Glomerular visceral epithelial cell (primary cell): ENCODE measurements at regions not wholly inside any gene's neighbourhood (a gene's known extent, or its start where the extent isn't known, plus 50 kb on each side); places are given as distances from the start of the nearest gene placed in this dataset.
"Not testable (repeated sequence)": the region's sequence is repeated elsewhere in the genome, so short reads cannot be mapped to it uniquely, and the experiment has no call there.

Experiments
- DNase-seq: peaks from one replicate; pipeline ENCODE4 v3.0.0-alpha.2; 2016; ENCODE audit errors: extremely low spot score

DNA sequence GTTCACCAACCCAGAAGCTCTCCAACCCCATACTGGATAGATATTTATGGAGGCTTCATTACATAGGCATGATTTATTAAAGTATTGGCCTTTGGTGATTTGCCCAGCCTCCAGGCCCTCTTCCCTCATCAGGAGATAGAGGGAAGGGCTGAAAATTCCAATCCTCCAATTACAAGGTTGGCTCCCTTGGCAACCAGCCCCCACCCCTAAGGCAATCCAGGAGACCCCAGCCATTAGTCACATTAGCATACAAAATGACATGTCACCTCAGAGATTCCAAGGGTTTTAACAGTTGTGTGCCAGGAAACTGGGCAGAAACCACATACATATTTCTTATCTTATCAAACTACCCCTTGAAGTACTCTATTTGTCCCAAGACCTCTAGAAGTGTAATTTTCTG is 210.0 kb downstream of the HINT1 start:
- DNase-seq, result no peak

DNA sequence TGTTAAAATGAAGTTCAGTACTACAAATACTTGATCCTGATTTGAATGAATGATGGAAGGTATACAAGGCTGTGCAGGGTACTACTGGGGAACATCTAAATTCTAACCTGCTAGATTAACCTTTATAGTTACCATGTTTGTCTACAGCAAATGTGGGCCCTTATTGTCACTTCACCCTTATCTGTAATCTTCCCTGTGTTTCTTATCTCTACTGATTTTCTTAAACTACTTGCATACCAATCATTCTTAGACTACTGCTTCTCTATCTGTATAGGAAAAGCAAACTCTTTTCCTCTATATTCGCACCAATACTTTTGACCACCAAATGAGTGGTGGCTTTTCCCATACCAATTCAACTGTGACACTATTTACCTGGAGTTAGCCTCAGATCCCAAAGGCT is 210.7 kb downstream of the HINT1 start:
- no peak for DNase-seq

DNA sequence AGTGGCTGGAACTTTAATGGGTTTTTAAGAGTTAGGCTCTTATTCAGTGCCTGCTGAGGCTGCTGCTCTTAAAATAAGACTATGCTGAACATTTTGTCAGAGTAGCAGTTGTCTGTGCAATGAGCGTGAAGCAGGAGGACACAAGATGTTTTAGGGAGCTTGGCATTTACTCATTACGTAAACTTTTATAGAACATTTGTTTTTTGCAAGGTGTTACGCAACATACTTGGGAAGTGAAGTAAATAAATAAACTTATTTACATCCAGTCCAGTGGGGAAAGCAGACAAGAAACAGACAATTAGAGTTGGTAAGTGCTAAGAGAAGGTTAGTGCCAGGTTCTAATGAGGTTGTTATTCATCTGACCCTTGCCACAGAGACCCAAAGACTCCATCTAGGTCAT is 226.0 kb downstream of the HINT1 start:
- DNase-seq, result no peak

DNA sequence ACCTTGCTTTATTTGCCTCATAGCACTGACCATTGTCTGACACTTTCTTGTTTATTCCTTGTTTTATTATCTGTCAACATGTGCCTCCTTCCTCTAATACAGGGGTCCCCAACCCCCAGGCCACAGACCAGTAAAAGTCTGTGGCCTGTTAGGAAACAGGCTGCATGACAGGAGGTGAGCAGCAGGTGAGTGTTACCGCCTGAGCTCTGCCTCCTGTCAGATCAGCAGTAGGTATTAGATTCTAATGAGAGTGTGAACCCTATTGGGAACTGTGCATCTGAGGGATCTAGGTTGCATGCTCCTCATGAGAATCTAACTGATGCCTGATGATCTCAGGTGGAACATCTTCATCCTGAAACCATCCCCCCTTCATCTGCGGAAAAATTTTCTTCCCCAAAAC is 228.0 kb downstream of the HINT1 start:
- no peak for DNase-seq

DNA sequence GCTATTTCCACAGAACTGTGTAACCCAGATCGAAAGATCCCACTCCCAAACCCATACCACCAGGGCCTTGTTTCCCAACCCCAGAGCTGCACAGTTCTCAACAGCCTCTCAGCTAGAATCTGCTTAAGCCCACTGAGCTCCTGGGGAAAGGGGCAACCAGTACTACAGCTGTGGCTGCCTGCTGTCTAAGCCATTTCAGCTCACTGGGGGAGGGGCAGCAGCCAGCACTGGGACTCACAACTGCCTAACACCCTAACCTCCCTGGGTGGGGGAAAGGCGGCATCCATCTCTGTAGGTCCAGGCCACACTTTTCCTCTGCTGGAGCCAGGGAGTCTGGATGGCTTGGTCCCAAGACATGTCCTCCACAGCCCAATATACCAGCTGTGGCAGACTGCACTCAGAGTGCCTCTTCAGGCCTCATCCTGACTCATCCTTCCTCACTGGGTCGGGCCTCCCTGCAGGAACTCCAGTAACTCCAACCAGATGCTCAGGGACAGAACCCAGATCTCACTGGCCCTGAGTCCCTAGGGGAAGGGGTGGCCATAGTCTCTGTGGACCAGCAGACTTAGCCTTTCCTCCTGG is 241.4 kb downstream of the HINT1 start:
- no peak for DNase-seq

DNA sequence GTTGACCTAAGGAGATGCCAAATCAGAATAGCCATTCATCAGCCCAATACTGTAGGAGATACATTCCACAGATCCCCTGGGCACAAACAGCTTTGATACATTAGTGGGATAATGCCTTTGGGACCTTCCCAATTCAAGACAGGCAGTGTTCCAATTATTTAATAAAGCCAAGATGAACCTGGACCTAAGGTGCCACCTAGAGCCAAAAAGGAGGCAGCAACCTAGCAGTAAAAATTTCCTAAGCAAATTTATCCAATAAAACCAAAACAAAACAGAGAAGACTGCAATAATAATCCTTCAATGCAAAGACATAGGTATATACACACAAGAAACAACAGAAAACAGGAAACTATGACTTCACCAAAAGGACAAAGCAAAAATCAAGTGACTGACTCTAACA is 253.0 kb downstream of the HINT1 start:
- DNase-seq, result no peak

DNA sequence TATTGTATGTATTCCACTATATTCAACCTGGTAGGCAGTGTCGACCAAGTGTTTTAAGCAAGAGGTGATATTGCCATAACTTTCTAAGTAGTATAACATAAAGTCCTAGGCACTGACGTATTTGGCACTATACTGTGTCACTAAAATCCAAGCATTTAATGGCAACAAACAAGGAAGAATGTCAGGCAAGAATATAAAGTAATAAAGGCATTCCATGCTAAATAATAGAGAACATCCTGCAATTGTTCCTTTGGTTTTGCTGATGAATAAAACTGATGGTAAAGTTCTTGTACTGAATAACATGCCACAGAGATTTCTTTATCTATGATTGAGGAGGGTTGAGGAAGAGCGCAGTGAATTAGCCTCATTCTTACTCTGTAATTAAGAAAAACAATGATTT is 256.9 kb downstream of the HINT1 start:
- DNase-seq, result no peak

DNA sequence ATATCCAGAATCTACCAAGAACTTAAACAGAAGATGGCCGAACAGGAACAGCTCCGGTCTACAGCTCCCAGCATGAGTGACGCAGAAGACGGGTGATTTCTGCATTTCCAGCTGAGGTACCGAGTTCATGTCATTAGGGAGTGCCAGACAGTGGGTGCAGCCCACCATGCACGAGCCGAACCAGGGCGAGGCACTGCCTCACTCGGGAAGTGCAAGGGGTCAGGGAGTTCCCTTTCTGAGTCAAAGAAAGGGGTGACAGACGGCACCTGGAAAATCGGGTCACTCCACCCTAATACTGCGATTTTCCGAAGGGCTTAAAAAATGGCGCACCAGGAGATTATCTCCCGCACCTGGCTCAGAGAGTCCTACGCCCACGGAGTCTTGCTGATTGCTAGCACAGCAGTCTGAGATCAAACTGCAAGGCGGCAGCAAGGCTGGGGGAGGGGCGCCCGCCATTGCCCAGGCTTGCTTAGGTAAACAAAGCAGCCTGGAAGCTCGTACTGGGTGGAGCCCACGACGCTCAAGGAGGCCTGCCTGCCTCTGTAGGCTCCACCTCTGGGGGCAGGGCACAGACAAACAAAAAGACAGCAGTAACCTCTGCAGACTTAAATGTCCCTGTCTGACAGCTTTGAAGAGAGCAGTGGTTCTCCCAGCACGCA is 267.4 kb downstream of the HINT1 start:
- not testable (repeated sequence) for DNase-seq

DNA sequence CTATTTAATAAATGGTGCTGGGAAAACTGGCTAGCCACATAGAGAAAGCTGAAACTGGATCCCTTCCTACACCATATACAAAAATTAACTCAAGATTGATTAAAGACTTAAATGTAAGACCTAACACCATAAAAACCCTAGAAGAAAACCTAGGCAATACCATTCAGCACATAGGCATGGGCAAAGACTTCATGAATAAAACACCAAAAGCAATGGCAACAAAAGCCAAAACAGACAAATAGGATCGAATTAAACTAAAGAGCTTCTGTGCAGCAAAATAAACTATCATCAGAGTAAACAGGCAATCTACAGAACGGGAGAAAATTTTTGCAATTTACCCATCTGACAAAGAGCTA is 267.9 kb downstream of the HINT1 start:
- DNase-seq, result not testable (repeated sequence)

DNA sequence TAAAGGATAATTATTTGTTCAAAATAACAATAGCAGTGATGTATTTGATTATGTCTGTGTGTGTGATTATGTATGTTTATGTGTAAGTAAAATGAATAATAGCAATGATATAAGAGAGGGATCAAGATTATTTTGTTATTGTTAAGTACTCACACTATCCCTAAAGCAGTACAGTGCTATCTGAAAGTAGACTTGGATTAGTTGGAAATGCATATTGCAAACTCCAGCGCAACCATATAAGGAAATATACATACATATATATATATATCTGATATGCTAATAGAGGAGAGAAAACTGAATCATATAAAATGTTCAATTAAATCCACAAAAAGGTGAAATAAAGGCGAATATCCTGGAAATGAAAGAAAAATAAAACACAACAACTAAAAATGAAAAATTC is 268.4 kb downstream of the HINT1 start:
- DNase-seq, result no peak

DNA sequence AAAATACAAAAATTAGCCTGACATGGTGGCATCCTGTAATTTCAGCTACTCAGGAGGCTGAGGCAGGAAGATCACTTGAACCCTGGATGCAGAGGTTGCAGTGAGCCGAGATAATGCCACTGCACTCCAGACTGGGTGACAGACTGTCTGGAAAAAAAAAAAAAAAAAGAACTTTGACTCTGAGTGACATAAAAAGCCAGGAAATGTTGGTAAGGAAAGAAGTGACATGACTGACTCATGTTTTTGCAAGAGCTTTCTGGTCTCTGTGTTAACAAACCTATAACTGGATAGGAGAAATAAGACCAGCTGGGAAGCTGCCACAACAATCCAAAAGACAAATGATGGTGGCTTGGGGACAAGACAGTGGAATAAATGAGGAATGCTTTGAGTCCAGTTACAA is 272.1 kb downstream of the HINT1 start:
- no peak for DNase-seq

DNA sequence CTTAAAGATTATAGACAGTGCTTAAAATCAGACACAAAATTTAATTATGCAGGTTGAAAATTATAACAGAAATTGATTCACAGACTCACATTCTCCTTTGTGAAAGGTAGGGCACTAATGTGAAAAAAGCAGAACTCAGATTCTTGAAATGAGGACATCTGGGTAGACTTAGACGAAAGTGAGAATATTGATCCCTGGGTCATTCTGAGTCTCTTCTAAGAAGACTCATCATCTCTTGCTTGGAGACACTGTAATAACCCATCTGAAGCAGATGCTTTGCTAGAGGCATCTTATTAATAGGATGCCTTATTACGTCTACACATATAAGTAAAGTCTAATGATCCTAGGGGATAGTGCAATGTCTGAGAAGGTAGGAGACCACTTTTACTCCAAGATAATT is 274.4 kb downstream of the HINT1 start:
- no peak for DNase-seq

DNA sequence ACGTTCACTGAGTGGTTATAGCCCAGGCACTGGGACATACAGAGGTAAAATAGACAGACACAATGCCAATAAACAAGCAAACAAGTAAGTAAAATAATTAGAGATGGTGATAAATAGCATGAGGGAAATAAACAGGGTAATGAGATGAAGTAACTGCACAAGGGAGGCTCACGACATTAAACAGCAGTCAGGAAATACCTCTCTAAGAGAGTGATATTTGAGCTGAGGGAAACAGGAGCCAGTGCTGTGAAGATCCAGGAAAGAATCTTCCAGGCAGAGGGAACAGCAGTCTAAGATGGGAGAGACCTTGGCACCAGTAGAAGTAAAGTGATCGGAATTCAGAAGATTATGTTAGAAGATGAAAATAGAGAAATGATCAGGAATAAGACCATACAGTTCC is 279.4 kb downstream of the HINT1 start:
- DNase-seq, result no peak

DNA sequence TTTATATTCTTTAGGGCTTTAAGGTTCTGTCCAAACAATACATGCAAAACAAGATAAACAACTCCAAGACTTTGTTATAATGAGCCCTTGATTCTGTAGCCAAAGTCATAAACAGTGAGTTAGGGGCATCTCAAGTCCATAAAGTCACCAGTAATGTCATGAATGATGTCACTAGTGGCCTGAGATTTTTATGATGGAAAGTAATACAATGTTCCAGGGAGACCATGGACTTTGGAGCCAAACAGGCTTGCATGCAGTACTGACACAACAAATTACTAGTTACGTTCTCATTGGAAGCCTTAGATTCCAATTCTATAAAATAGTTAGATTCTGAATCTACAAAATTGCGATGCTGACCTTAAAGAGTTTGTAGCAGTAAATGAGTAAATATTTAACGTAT is 280.0 kb downstream of the HINT1 start:
- no peak for DNase-seq

DNA sequence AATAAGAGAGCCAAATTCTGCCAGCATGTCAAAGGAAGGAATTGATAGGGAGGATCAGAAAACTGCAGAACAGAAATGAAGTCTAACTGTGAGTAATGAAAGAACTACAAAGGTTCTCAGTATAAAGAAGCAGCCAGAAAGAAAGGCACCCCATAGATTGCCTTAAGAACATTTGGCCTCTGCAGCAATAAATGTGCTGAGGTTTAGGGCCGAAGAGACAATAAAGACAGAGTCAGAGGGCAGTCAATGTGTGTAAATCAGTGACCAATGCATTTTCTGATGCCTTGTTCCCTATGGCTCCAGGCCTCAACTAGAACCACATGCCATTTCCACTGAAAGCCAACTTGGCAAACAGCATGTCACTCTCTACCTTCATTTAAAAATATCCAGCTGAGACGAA is 281.0 kb downstream of the HINT1 start:
- DNase-seq, result no peak

DNA sequence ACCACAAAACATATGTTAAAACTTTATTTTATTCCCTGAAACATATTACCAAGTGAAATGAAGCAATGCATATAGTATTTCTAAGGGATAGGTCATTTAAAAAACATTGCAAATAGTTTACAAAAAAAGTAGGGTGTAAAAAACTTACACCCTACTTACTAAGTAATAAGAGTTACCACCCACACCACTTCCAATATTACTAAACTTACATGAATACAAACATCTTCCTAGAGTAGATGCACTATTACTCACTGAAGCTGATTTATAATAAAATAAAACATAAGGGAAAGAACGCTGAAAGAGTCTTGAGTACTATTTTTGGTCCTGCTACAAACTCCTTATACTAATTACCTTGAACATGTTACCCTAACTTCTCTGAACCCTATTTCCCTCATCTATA is 289.4 kb downstream of the HINT1 start:
- DNase-seq, result no peak

DNA sequence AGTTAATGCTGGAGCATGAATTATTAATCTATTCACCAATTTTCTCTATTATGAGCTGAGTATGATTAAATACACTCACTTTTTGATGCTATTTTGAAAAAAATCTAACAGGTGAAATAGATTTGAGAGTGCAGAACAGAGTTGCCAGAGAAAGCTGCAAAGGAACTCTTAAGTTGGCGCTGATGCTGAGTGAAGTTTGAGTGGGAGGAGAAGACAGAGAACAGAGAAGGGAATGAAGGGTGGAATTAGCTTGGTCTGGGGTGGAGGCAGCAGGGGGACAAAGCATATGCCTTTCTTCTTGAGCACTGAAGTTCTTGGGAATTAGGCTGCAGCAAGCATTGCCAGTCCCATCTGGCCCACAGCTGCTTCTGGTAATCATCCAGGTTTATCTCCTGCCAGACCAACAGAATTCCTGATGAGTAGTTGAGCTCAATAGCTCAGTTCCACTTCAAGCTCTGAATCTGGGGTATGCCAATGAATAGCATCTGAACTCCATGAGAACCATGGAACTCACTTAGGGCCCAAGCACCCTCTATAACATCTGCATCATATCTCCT is 290.1 kb downstream of the HINT1 start:
- DNase-seq, result no peak

DNA sequence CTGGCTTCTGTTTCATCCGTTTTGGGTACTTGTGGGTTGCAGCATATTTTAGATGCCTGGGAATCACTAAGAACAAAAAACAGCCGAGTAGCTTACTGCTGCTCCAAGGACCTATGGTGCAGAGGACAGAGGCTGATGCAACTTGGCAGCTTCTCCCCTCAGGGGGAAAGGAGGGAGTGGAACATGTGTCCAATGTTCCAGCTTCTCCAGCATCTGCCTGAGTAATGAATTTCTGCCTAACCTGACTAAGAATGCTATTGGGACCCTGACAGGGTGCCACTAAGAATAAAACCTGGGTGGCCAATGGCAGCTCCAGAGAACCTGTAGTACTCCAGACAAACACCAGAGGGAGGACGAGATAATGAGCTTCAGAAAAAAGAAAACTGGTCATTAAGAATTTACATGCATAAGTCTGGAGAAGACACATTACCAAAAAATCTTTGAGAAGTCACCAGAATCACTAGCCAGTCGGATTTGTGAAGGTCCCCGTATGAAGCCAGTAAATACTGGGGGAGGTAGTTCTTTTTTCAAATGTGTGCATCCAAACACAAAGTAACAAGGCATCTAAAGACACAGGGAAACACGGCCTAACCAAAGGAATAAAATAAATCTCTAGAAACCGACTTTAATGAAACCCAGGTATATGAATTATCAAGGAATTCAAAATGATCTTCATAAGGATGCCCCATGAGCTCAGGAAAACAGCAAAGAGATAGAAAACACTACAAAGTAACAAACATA is 293.5 kb downstream of the HINT1 start:
- DNase-seq, result peak; percentile 5

DNA sequence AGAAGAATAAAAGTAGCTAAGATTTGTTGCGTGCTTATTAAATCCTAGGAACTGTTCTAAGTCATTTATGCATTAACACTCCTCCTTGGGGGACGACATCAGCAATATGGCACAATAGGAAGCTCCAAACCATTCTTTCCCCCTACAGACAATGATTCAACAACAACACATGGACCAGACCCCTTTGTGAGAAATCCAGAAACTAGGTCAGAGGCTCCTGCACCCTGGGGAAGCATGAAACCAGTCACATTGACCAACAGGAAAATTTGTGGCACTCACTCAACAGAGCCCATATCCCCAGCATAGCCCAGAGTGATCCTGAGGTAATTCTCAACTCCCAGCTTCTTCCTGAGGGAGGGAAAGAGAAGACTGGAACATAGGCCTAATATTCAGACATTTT is 294.4 kb downstream of the HINT1 start:
- no peak for DNase-seq

DNA sequence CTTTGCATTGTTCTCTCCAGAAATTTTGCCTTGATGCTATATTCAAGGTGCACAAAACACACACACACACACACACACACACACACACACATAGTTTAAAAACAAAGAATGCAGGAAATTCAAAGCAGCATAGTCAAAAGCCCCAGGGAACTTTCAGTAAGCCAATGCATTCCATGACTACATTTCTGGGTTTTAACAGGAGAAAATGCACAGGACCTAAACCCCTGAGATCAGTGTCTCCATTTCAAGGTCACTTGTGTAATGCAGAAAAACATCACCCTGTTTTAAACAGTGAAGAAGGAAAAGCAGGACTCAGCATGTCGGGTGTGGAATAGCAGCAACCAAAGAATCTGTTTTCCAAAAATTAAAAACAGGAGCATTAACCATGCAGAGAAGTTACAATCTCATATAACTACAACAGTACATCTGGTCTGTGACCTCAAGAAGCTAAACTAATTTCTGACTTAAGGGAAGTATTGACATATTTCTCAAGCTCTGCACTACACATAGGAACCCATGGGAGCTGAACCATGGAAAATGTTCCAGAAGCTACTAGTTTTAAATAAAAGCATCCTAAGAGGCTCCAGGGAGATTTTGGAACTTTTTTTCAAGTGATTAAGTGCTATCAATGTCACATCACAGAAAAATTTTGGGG is 296.7 kb downstream of the HINT1 start:
- DNase-seq, result no peak

DNA sequence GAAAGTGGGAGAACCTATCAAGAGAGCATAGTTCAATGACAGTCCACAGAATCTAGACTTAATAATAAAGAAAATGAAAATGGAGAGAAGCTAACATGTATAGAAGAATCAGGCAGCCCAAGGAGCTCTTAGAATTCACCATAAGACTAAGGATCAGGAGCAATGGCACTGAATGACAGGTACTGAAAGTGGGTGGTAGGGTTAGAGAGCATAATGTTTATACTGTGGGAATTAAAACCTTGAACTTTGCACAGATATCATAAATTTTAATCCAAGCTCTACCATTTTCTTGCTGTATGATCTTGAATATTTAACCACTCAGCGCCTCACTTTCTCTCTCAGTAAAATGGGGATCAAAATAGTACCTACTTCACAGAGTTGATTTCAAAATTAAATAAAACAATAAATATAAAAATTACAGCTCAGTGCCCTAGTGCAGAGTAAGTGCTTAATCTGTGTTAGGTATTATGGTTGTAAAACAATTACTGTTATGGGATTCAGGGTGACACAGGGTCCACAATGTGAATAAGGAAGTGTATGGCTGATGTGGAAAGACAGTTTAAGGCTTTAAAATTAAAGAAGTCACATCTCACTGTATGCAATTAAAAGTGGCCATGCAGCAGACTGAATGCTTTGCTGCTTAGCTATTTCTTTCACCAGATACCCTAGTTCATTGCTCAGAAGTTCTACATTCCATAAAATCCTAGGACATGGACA is 319.8 kb downstream of the HINT1 start:
- DNase-seq, result no peak
